SW 1271 (cell line): ENCODE measurements at regions not wholly inside any gene's neighbourhood (a gene's known extent, or its start where the extent isn't known, plus 50 kb on each side); places are given as distances from the start of the nearest gene placed in this dataset.
A peak's percentile ranks its signal among the peaks of the same experiment; 100 is the strongest.
"Not testable (repeated sequence)": the region's sequence is repeated elsewhere in the genome, so short reads cannot be mapped to it uniquely, and the experiment has no call there.

Experiments
- DNase-seq, 2 experiments: peaks; one replicate each; lab custom pipeline; 2025; lab: John Stamatoyannopoulos, UW

DNA sequence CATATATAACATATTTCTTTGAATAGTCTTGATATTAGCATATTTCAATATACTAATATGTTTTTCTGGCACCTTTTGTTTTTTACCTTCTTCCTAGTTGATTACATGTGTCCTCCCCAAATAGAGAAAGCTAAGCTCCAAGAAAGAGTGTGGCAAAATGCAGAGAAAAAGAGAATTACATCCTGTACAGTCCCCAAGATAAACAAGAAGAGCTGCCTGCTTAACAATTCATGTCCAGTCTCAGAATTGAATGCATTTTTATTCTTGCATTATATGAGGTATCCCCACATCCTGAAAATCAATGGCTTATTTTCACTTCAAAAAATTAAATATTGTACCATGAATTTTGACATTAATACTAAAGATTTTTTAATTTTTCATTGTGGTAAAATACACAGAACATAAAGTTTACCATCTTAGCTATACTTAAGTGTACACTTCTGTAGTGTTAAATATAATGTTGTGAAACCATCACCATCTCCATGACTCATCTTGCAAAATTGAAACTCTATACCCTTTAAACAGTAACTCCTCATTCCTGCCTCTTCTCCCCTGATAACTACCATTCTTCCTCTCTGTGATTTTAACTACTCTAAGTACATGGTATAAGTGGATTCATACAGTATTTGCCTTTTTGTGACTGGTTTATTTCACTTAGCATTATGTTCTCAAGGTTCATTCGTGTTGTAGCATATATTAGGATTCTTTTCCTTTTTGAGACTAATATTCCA, 490.3 kb downstream of the COL12A1 start:
- DNase-seq, result peak in 1 of 2 experiments; percentile 18

DNA sequence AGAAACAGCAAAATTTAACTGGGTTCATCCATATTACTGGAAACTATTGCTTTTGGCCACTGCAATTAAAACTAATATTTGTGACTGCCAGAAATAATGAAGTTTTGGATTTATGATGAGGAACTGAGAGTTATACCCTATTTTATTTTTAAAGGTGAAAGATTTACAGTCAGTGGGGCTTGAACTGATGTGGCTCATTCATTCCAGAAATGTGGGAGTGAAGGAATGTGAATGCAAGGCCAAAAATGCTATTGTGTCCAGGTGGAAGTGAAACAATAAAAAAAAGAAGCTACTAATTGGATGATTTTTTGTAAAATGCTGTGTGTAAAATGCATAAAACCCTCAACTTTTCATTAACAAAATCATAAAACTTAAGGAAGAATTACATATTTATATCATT, 491.9 kb downstream of the COL12A1 start:
- no peak for DNase-seq

DNA sequence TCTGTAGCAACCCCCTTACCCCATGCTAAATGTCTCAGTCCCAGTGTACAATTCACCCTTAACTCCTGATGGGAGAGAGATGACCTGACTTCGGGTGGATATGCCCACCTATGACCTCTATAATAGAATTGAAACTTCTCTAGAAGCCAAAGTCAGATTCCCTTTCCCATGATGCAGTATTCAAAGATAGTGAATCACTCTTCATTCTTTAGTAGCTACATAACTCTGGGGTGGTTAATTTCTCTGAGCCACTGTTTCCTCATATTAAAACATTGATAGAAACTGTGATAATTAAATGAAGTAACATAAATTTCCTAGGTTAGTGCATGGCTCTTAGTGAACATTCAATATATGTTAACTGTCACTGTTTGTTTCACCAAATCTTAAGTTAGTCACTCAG, 500.4 kb downstream of the COL12A1 start:
- DNase-seq, result peak in 1 of 2 experiments; percentile 4

DNA sequence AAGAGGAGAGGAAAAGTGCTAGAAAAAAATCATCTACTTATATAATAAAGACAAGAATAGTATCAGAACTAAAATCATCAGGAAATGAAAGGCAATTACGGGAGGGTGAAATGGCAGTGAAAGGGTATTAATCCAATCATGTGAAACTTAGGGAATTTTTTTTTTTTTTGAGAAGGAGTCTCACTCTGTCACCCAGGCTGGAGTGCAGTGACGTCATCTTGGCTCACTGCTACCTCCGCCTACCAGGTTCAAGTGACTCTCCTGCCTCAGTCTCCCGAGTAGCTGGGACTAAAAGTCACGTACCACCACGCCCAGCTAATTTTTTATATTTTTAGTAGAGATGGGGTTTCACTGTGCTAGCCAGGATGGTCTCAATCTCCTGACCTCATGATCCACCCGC, 501.3 kb downstream of the COL12A1 start:
- not testable (repeated sequence) for DNase-seq

DNA sequence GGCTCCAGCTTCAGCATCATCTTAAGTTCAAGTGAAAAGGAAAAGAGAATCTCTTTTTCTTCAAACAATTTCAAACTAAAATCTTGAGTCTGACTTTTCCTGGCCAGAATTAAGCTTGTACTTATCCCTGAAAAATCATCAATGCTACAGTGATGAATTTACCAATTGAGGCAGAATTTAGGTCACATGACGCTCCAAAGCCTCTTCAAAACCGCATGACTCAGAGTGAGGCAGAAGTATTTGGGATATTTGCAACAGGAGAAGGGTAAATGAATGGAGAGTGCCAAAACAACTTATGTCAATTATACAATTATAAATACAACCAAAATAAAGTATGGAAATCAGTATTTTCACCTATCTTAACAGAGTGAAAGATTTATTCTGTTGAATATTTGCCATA, 515.5 kb downstream of the COL12A1 start:
- no peak for DNase-seq

DNA sequence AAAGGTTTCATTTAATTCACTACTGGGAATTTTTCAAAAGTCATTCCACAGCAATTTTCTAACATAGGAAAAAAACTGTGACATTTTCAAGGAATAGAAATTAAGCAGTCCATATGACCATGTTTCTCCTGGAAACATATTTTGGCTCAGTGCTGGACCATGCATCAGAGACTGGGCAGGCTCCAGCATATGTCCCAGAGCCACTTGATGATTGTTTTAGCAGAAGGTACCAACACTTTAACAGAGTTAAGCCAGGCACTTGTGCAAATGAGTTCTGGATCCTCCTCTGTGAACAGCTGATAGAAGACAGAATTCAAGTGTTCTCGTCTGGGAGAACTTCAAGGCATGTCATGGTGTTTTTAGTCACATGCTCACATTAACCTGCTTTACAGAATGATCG, 516.3 kb downstream of the COL12A1 start:
- DNase-seq, result no peak

DNA sequence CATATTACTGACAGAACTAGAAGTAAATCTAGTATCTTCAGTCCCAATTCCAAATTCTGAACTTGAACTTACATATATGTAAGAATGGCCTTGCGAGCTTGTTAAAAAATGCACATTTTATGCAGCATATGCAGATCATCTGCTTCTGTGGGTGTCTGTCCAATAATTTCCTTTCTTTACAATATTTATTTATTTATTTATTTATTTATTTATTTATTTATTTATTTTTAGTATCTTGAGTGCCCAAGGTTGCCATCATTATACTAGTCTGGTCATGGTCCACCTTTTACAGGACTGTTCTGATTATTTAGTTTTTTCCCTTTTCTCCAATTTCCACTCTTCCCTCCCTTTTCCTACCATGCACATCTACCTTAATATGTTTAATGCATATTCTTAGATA, 528.4 kb downstream of the COL12A1 start:
- DNase-seq, result no peak

DNA sequence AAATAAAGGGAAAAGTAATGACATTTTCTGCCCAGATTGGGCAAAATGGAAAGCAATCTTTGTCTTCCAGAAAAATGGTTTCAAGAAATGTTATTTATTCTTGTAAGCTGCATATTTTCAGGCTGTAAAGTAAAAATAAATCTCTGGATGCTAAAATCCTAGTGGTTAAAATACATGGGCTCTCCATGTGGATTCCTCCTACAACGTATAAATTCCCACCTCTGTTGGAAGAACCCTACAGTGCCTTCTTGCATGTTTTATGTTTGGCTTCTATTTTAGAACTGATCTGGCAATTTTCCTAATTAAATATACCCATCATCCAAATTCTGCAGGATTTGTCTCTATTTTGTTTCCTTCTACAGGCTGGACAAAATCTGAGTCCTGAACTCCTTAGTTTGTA, 528.9 kb downstream of the COL12A1 start:
- no peak for DNase-seq

DNA sequence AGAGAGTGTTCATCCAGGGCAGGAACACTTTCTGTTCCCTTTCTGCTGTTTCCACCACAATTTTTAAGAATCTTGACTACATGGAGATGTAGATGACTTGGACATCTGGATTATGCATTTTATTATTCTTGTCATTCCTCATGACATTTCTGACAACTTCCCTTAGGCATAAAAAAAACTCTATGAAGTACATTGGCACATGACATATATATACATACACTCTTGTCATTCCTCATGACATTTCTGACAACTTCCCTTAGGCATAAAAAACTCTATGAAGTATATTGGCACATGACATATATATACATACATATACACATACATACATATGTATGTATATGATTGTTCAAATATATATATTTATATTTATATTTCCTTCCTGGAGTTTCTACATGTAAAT, 531.5 kb downstream of the COL12A1 start:
- DNase-seq, result no peak

DNA sequence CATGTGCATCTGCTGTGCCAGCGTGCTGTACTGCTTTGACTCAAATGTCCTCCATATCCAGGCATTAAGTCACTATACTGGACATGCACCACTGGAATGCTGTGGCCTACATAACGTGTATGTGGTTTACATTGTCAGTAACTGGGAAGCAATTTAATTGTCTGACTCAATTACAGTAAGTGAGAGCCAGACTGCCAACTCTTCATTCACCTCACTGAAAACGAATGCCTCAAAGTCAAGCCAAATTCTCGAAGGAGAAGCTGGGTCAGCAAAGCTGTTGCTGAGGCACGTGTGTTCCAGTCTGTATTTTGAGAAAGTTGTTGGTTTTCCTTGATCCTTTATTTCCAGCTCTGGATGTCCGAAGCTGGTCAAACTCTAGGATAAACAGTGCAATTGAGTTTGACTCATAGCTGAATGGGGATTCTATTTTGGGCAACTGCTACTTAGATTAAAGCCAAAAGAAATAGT, 534.3 kb downstream of the COL12A1 start:
- no peak for DNase-seq

DNA sequence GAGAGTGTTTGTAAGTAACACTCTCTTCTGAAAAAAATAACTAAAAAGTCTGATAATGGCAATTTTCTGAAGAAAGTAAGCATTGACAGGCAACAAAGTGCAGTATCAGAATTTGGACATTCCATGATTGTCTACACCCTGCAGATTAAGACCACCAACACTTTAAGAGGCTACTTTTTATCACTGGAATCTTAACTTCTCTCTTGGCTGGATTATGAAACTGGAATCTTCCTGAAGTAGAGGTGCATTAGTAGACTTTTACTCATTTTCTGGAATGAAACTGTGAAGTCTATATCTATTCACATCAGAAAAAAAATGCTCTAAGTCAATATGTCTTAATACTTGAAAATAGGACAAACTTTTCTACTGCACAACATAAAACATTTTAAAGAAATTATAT, 547.5 kb downstream of the COL12A1 start:
- no peak for DNase-seq

DNA sequence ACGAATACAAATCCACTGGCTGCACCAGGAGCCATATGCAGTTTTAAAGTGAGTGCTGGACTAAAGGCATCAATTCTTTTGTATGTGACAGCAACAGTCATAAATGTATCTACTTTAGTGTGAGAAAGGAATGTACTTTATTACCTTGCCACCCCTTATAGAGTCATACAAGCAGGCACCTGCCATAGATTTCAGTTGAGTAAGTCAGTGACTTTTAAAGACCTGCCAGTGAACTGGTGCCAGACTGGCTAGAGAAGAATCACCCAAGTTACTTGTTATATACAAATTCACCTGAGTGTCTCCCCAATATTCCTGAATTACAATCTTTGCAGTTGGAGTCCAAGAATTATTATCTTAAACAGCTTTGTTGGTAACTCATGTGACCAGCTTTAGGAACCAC, 547.9 kb downstream of the COL12A1 start:
- DNase-seq, result no peak

DNA sequence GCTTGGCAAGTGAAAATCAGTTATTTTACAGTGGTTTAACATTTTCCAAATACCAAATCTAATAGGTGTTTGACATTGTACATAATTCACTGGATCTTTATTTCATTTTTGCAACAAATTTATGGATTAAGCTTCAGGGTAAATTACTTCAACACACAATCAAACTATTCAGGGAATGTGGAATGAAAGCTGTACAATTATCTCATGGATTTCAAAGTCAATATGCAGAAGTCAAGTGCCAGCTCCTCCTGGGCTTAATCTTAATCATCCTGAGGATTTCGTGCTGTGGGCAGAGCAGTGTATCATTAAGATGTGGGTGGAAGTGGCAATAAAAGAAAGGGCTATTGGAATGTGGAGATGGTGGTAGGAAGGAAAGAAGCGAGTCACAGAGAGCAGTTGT, 548.8 kb downstream of the COL12A1 start:
- DNase-seq, result no peak

DNA sequence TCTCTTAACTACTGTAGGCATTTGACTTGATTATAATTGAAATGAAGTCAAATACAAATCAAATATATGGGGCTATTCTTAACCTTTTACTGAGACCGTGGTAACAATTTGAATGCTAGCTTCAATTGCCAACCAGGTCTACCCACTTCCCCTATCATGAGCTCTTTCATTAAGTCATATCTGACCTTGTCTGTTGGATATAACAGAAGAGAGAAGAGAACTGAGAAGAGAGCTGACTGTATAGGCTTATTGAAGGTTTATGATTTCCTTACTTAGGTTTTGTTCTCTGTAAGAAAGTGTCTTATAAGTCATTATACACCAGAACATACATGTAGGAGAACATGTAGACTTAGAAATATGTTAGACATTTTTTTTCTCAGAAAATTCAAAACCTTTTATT, 549.4 kb downstream of the COL12A1 start:
- DNase-seq, result no peak

DNA sequence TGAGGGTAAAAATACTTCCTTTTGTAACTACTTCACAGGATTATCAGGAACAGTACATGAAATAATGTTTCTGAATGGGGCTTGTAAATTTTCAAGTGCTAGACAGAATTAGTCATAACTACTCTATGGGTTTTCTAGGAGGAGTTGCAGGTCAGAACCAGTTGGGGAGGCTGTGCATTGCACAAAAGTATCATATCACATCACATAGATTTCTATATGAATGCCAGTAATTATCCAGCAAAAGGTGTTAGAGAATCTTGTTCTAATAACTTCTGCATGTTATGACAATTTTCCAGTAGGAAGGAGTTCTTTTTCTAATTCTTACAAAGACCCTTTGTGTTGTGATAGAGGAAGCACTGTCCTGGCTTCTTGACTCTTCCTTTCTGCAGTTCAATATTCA, 551.6 kb downstream of the COL12A1 start:
- DNase-seq, result no peak

DNA sequence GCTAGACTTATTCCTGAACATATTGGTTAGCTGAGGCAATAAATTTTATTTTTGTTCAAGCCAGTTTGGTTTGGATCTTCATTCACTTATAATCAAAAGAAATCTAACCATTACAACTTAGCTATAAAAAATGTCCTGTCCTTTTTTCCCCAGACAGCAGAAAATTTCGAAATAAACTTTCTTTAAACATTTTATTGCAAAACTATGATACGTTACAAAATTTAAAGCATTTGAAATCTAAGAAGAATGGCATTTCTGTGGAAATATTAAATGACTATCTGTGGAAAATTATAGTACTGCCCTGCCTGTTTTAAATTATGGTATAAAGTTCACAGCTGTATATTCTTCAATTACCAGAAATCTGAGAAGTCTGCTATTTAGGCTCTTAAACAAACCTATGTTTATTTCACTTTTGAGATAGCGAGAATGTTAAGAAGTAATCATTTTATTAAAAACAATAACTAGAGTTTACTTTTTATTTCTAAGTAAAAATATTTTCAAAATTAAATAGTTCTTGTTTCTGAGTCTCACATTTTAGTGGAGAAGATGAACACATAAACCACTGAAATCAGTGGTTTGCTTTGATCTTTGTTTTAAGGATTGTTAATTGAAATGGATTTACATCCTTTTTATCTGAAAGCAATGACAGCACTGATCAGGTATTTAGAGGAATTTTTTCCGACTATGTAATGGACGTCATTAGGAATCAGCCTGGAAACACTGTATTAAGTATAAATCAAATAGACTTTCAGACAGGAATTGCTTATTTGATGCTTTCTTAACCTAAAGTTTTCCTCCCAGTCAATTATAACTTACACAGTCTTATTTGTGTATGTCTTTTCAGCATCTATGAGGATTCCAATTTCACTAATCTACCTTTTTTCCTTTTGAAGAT, 553.7 kb downstream of the COL12A1 start:
- no peak for DNase-seq

DNA sequence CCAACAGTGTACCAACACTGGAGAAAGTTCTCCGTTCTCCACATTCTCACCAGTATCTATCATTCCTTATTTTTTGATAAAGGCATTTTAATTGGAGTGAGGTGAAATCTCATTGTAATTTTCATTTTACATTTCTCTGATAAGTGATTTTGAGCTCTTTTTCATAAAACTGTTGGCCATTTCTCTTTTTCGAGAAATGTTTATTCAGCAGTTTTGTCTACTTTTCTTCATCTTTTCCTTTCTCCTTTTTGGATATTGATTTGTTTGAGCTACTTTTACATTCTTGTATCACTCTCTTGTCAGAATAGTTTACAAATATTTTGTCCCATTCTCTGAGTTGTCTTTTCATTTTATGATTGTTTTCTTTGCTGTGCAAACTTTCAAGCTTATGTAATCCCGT, 555.2 kb downstream of the COL12A1 start:
- DNase-seq, result no peak

DNA sequence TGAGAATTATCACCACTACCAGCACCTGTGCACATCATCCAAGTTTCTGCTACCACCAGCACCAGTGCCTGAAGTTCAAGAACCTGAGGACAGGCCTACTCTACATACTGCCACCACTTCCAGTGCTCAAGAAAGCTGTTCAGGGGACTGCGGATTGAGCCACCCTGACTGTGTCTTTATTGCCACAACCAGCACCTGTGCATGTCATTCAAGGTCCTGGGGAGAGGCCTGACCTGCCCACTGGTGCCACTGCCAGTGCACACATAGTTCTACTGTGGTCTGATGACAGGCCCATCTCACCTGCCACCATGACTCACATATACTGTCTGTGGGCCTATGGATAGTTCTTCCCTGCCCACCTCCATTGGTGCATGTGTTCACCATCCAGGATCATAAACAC, 559.4 kb downstream of the COL12A1 start:
- no peak for DNase-seq

DNA sequence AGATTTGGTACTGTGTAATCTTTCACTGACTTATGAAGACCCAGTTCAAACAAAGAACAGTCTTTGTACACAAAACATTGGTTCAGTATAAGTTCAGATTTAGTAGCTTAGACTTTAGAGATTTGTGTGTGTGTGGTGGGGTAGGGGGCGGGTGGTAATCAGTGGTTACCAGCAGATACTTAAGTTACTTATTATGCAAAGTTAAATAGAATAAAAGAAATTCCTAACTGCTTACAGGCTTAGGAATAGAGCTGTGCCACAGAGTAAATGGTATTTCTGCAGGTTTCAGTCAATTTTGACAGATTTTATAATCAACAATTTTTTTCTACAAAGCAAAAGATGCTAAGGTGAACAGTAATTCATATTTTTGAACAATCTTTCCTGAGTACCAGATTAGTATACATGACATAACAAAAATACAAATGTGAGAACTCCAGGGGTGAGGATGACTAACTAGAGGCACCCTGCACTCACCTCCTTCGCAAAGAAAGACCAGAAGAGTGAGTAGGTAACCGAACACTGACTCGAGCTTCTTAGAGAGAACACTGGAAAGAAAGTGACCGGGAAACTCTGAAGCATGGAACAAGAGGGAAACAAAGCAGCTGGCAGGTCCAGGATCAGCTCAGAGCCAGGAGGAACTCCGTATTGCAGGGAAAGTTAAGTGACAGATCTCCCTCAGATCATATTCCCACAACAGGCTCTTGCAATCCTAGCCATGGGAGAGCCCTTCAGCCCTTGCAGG, 560.6 kb downstream of the COL12A1 start:
- no peak for DNase-seq

DNA sequence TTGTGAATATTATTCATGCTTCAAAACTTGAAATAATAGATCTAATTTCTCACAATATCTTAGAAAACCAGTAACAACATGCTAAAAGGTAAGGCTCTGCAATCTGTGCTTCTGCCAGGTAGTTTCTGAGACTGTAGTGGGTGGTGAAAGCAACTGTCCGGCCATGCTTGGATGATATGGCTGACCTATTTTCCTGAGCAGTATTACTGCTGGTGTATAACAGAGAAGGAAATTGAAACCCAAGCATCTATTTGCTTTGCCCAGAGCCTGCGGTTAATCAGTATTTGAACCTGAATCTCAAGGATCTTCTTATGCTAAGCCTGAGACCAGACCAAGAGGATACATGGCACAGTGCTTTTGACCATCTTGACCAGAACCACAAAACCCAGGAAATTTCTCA, 563.8 kb downstream of the COL12A1 start:
- DNase-seq, result no peak

DNA sequence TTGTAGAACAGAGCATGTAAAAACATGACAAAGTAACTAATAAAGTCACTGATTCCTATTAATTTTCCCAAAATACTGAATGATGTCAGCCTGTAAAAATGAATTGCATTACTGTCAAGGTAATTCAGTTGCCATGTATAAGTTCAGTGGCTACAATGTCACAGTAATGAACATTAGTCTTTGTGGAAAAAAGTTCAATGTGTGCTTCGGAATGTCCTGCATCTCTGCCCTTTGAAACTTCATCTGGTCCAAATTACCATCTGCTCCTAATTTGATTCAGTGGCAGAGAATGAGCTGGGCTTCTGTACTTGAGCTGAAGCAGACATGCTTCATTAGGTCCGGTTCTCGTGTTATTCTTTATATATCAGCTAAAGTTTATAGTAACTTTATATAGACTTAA, 567.4 kb downstream of the COL12A1 start:
- no peak for DNase-seq

DNA sequence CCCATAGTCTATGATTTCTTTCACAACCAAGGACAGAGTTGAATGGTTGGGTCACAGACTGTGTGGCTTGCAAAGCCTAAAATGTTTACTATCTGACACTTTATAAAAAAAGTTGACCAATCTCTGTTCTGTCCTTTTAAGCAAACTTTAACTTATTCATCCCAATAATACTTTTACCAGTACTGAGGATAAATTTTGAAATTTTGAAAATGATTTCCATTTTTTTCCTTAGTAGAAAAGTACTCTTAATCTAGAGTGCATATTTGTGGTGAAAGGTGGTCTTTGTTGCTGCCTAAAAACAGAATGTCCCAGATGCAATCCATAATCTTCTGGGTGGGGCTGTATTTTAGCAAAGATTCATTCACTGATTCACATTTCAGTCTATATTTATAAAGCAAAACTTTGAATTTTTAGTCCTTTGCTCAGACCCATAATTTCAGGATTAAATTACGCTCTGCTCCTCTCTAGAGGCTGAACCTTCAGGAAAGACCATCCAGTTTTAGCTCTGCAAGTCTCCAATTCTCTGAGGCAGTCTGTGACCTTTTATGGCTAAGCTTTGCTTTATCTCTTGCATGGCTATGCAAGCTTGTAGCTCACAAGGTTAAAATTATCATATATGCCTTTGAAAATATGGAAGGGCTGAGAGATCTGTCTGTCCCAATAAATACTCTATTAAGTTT, 573.5 kb downstream of the COL12A1 start:
- no peak for DNase-seq
